ENCODE measurements at regions not wholly inside any gene's neighbourhood (a gene's known extent, or its start where the extent isn't known, plus 50 kb on each side); places are given as distances from the start of the nearest gene placed in this dataset.
"Not testable (repeated sequence)": the region's sequence is repeated elsewhere in the genome, so short reads cannot be mapped to it uniquely, and the experiment has no call there.

- intact Hi-C loops (cut with DNase I): no loop called here
- Histone ChIP-seq H3K4me1 (ENCODE audit: control insufficient read depth in 2 of 3, insufficient read depth in 2 of 3, low read depth in 1 of 3, low read length in 3 of 3) (no peaks in the 10 kb centered on the region), H3K4me3 (ENCODE audit: low read length in 3 of 3) (no peak overlapping the region), H3K9ac (ENCODE audit: low read length in 3 of 3) (no peak overlapping the region), H3K27me3 (ENCODE audit: control insufficient read depth, insufficient read depth, low read length) (no peaks in the 10 kb centered on the region), H3K36me3 (ENCODE audit: control insufficient read depth in 2 of 3, insufficient read depth in 3 of 3, low read length in 3 of 3) (no peaks in the 10 kb centered on the region), H3K27ac (ENCODE audit: low read depth in 2 of 2, low read length in 2 of 2) (no peak overlapping the region), H3K9me3 (ENCODE audit: control insufficient read depth in 2 of 3, insufficient read depth in 1 of 3, low read length in 3 of 3) (no peaks in the 10 kb centered on the region)
- TF ChIP-seq CTCF (IDR thresholded peaks at IDR 0.05; ENCODE audit: borderline replicate concordance, extremely low read depth, insufficient read depth): no peak
- no peak for DNase-seq
- FAIRE-seq: no peak
Measured at GRCh38 chr12:127046467-127046866, 1220.5 kb upstream of the TMEM132C start.

GRCh38 chr12:127048057-127048456 is 1218.9 kb upstream of the TMEM132C start:
- H3K36me3 ChIP-seq (ENCODE audit: control insufficient read depth in 2 of 3, insufficient read depth in 3 of 3, low read length in 3 of 3): no peaks in the 10 kb centered on the region
- TF ChIP-seq CTCF (IDR thresholded peaks at IDR 0.05; ENCODE audit: borderline replicate concordance, extremely low read depth, insufficient read depth): no peak
- intact Hi-C loops (cut with DNase I): no loop called here
- no peak overlapping the region for H3K4me3 ChIP-seq (ENCODE audit: low read length in 3 of 3)
- no peak for FAIRE-seq
- no peak for DNase-seq
- H3K9ac ChIP-seq (ENCODE audit: low read length in 3 of 3): no peak overlapping the region
- H3K27ac ChIP-seq (ENCODE audit: low read depth in 2 of 2, low read length in 2 of 2): no peak overlapping the region
- H3K4me1 ChIP-seq (ENCODE audit: control insufficient read depth in 2 of 3, insufficient read depth in 2 of 3, low read depth in 1 of 3, low read length in 3 of 3): no peaks in the 10 kb centered on the region
- H3K9me3 ChIP-seq (ENCODE audit: control insufficient read depth in 2 of 3, insufficient read depth in 1 of 3, low read length in 3 of 3): no peaks in the 10 kb centered on the region
- no peaks in the 10 kb centered on the region for H3K27me3 ChIP-seq (ENCODE audit: control insufficient read depth, insufficient read depth, low read length)

GRCh38 chr12:127048525-127048924 is 1218.4 kb upstream of the TMEM132C start:
- H3K27ac ChIP-seq (ENCODE audit: low read depth in 2 of 2, low read length in 2 of 2); intact Hi-C loops (cut with DNase I); H3K36me3 ChIP-seq (ENCODE audit: control insufficient read depth in 2 of 3, insufficient read depth in 3 of 3, low read length in 3 of 3); DNase-seq; H3K4me1 ChIP-seq (ENCODE audit: control insufficient read depth in 2 of 3, insufficient read depth in 2 of 3, low read depth in 1 of 3, low read length in 3 of 3); FAIRE-seq; H3K9me3 ChIP-seq (ENCODE audit: control insufficient read depth in 2 of 3, insufficient read depth in 1 of 3, low read length in 3 of 3); H3K4me3 ChIP-seq (ENCODE audit: low read length in 3 of 3); H3K27me3 ChIP-seq (ENCODE audit: control insufficient read depth, insufficient read depth, low read length); H3K9ac ChIP-seq (ENCODE audit: low read length in 3 of 3): not testable (repeated sequence)

- no peaks in the 10 kb centered on the region for H3K36me3 ChIP-seq (ENCODE audit: control insufficient read depth in 2 of 3, insufficient read depth in 3 of 3, low read length in 3 of 3)
- intact Hi-C loops (cut with DNase I): no loop called here
- FAIRE-seq (no peak), DNase-seq (no peak)
- H3K9ac ChIP-seq (ENCODE audit: low read length in 3 of 3): no peak overlapping the region
- no peak overlapping the region for H3K4me3 ChIP-seq (ENCODE audit: low read length in 3 of 3)
- H3K27ac ChIP-seq (ENCODE audit: low read depth in 2 of 2, low read length in 2 of 2): no peak overlapping the region
- no peaks in the 10 kb centered on the region for H3K4me1 ChIP-seq (ENCODE audit: control insufficient read depth in 2 of 3, insufficient read depth in 2 of 3, low read depth in 1 of 3, low read length in 3 of 3)
- no peaks in the 10 kb centered on the region for H3K9me3 ChIP-seq (ENCODE audit: control insufficient read depth in 2 of 3, insufficient read depth in 1 of 3, low read length in 3 of 3)
- H3K27me3 ChIP-seq (ENCODE audit: control insufficient read depth, insufficient read depth, low read length): no peaks in the 10 kb centered on the region
- TF ChIP-seq CTCF (IDR thresholded peaks at IDR 0.05; ENCODE audit: borderline replicate concordance, extremely low read depth, insufficient read depth): no peak
Measured at GRCh38 chr12:127051139-127051538, 1215.8 kb upstream of the TMEM132C start.
